Ramos (cell line): ENCODE measurements at regions not wholly inside any gene's neighbourhood (a gene's known extent, or its start where the extent isn't known, plus 50 kb on each side); places are given as distances from the start of the nearest gene placed in this dataset.
"Not testable (repeated sequence)": the region's sequence is repeated elsewhere in the genome, so short reads cannot be mapped to it uniquely, and the experiment has no call there.

Source experiments
- in situ Hi-C: fragments of 300-500 bp; cut with MboI; formaldehyde crosslinking; loops from one replicate; pipeline ENCODE4 v1.14.3; 2022; ENCODE audit warnings: low sequenced_read_pairs; ENCODE audit not compliant: unreplicated experiment

DNA sequence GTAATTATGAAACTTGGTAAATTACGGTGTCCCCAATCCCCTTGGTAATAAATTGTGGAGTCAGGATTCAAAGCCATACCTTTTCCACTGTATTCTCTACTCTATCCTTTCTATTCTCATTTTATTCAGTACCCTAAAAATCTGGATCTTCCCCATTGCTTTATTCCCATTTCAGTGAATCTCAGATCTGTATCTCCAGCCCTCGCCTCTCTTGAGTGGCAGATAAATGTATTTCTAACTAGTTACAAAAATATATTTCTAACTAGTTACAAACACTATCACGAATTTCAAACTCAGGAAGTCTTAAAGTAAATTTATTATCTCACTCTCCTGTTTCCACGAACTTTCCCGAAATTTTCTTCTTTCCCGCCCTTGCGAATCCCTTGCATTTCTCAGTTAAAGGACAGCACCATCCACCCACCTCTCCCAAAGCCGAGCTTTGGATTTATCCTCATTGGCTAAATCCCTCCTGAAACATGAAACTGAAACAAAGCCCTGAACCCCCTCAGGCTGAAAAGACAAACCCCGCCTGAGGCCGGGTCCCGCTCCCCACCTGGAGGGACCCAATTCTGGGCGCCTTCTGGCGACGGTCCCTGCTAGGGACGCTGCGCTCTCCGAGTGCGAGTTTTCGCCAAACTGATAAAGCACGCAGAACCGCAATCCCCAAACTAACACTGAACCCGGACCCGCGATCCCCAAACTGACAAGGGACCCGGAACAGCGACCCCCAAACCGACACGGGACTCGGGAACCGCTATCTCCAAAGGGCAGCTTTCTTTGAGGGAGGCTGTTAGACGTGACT lies 164.3 kb upstream of the PABPC3 start:
- in situ Hi-C loops, result no loop called here

DNA sequence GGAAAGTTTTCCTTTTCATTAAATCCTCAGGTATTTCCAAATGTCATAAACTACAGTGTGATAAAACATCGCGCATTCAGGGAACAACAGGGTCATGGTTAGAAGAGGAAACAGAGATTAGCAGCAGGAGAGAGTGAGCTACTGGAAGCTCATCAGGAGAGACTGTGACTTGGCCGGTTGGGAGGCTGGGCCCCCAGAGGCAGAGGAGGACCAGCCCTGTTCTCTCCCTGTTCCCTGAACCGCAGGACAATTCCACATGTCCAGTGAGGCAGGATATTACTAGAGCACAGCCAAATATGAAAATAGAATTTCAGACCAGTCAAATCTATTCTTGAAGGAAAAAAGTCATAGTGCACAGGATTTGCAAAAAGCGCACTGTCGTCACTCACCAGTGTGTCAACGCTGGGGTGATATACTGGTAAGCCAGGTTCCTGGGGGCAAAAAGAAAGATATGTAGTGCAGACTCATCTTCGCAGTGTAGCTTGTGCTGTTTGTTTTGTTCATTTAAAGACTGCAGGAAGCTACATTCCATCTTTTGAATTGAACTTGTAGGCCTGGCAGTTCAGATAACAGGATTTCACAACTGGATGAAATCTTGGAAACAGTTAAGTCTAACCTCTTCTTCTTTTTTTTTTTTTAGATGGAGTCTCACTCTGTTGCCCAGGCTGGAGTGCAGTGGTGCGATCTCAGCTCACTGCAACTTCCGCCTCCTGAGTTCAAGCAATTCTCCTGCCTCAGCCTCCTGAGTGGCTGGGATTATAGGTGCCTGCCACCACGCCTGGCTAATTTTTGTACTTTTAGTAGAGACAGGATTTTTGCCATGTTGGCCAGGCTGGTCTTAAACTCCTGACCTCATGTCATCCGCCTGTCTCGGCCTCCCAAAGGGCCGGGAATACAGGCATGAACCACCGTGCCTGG lies 162.6 kb upstream of the PABPC3 start:
- in situ Hi-C loops, result not testable (repeated sequence)

DNA sequence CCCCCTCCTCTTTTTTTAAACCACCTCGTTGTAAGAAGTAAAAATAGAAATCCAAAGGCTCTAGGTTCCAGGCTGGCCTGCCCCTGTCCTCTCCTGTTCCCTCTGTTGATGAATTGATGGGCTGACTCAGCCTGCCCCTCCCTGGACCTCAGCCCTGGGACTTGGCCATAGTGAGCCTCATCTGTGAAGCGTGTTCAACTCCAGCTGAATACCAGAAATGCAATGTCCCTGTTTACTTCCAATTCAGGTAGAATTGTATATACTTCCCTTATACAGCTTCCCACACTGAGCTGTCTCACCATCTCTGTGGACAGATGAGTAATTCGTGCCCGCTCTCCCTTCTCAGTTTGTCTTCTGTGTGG lies 161.9 kb upstream of the PABPC3 start:
- in situ Hi-C loops, result not testable (repeated sequence)

DNA sequence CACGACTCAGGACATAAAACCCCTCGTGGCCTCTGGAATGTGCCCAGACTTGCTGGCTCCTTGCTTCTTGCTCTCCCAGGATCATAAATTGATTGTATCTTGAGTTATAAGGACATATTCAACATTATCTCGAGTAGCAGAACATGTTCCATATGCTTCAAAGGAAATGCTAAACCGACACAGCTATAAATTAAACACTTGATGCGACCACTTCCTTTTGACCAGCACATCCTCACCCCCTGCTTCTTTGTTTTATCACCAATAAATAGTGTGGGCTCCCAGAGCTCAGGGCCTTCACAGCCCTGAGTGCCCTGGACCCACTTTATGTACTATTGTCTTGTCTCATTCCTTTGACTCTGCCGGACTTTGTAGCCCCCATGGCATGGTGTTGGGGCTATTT lies 157.0 kb upstream of the PABPC3 start:
- in situ Hi-C loops, result no loop called here

DNA sequence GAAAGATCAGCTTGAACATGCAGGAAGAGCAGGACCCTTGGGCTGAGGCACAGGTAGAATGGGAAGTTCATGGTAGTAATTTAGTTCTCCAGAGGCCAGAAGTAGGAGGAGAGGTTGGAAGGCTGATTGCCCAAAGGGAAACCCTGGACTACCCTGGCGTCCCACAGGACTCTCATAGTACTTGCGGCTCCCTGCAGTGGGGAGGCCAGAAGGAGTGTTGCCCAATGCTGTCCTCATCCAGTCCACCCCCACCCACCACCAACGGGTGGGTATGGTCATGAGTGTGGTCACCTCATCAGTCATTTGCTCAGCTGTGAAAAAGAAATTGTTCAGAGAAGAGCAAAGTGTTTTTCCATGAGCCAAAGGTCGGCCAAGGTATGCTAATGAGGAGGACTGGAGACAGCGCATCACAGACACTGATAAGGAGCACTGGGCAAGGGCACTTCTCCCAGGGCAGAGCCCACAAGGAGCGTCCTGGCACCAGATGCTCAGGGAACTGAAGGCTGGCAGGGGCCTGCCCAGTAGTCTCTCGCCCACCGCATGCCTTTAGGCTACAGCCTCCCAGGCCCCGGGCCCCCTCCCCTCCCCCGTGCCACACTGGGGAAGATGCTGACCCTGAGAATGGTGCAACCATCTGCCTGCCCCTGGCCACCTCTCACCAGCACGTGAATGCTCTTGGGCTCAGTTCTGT lies 154.8 kb upstream of the PABPC3 start:
- in situ Hi-C loops, result not testable (repeated sequence)

DNA sequence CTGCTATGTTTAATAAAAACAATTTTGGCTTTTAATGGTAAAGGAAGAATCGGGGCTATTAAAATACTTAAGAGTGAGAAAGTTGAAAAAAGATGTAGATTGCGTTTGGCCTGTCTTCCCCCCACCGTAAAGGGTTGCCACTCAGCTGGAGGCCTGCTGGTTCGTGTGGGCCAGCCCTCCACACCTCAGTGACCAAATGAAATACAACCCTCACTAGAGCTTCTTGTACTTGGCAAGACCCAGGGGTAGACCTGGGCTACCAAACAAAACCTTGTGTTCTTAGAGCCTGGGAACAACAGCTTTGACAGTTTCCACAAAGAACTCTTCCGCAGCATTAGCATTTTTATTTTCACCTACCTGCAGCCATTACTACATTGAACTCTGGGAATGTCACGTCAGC lies 152.8 kb upstream of the PABPC3 start:
- in situ Hi-C loops, result no loop called here

DNA sequence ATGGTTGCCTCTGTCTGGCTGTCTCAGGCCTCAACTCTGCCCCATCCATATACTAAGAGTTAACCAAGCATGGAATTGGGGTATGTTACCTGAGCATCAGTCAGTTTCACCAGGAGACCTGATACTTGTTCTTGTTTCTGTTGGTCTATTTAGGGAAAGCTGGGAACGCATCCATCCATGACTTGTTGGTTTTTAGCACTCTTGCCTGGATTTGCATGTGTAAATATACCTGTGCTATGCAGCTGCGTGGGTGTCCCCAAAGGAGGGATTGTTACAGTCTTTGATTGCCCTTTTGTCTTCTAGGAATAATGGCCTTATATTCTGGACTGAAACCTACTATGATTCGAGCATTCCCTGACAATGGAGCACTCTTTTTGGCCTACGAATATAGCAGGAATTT lies 151.9 kb upstream of the PABPC3 start:
- in situ Hi-C loops, result not testable (repeated sequence)

DNA sequence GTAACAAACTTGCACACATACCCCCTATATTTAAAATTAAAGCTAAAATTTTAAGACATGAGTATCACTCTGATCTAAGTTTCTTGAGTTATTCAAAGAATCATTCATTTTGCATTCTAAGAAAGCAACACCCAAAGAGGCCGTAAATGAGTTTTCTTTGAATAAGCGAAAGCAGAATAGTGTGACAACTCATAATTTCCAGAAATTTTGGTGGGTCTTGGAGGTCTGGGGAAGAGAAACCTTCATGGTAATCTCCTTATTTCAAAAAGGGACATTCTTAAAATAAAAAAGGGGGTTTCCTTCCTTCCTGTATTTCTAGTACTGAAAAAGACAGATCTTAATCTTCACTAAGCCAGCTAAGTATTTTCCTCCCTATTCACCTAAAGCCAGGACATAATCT lies 147.0 kb upstream of the PABPC3 start:
- in situ Hi-C loops, result not testable (repeated sequence)

DNA sequence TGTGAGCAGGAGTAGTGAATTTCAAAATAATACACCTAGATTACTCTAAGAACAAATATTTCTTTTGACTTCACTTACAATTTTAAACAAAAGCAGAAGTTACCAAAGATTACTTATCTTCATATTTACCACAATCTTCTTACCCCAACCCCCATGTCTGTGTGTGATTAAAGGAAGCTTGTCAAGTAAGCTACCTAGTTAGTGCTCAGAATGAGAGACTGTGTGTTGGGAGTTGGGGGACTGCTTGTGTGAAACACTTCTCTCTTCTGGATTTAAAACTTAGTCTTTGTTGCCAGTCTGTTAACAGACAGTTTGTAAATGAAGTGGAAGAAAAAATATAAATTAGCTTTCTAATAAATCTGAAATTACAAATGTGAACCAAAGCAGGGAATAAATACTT lies 145.3 kb upstream of the PABPC3 start:
- in situ Hi-C loops, result not testable (repeated sequence)

DNA sequence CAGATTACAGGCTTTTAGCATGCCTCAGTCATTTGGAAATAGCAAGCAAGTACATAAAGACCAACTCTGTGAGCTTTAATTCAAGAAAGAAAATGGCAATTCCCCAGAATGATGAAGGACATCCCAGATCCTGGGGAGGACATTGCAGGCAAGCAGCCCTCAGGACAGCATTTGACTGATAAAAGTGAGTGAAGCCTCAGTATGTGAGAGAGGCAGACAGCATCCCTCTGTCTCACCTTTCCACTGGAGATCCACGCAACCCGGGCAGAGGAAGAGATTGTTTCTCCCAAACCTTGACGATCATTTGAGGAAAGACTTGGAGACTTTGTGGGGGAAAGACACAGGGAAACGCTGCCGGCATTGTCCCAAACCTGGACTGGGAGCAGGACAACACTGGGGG lies 128.0 kb upstream of the PABPC3 start:
- in situ Hi-C loops, result not testable (repeated sequence)

DNA sequence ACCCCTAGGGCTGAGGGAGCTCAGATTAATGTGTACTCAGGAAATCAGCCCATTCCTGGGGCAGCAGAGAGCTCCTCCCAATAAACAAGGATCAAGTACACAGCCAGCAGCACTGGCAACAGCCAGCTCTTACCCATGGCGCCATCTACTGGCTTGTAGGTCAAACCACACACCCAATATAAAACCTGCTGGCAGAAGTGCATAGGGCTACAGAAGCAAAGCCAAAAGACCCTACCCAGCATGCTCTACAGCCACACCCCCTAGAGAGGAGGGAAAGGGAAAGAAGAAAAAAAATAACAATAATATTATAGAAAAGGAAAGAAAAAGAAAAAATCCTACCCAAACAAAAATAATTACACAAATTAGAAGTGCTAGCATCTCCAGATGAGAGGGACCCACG lies 127.5 kb upstream of the PABPC3 start:
- in situ Hi-C loops, result not testable (repeated sequence)

DNA sequence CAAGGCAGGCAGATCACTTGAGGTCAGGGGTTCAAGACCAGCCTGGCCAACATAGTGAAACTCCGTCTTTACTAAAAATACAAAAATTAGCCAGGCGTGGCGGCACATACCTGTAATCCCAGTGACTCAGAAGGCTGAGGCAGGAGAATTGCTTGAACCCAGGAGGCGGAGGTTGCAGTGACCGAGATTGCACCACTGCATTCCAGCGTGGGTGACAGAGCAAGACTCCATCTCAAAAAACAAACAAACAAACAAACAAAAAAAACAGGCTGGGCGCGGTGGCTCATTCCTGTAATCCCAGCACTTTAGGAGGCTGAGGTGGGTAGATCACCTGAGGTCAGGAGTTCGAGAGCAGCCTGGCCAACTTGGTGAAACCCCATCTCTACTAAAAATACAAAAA lies 122.8 kb upstream of the PABPC3 start:
- in situ Hi-C loops, result not testable (repeated sequence)

DNA sequence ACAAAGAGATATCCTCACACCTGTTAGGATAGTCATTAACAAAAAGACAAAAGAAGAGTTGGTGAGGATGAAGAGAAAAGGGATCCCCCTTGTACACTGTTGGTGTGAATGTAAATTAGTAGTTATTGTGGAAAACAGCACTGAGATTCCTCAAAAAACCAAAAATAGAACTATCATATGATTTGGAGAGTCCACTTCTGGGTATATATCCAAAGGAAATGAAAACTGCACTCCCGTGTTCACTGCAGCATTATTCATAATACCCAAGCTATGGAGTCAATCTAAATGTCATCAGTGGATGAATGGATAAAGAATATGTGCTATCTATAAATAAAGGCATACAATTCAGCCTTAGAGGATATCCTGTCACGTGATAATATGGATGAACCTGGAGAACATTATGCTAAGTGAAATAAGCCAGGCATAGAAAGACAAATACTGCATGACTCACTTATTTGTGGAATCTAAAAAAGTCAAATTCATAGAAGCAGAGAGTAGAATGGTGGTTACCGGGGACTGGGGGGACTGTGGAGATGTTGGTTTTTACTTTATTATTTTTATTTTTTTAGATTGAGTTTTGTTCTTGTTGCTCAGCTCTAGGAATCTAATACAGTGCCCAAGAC lies 114.6 kb upstream of the PABPC3 start:
- in situ Hi-C loops, result loop anchor here (25.0 kb wide), 1 partner anchor 294 kb away; the partner anchor contains the start of gene ATP12A

DNA sequence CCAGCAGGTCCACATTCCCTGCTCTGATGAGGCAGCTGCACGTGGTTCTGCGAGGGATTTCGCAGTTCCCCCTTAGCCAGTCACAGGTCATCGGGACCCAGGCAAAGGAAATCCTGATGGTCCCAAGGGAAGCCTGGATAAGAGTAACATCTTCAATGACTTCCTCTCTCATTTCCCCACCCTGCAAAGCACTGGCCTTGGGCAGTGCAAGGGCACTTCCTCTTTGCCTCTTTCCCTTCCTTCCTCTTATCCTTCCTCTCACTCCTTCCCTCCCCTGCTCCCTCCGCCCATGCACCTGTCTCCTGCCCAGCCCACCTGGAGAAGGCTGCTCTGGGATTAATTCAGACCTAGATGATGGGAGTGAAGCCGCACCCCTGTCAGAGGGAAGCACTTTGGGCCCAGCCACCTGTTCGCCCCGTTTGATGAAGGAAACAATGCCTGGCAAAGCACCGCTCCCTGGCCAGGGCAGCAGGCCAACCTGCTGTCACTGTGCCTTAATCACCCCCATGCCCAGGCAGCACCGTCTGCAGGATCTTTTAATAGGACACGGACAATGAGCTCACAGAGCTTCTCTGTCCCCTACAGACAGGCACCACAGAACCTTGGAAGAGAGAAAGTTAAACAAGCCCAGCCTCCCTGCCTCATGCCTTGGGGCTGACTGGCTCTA lies 113.5 kb upstream of the PABPC3 start:
- in situ Hi-C loops, result loop anchor here (25.0 kb wide), 1 partner anchor 295 kb away; the partner anchor contains the start of gene ATP12A

DNA sequence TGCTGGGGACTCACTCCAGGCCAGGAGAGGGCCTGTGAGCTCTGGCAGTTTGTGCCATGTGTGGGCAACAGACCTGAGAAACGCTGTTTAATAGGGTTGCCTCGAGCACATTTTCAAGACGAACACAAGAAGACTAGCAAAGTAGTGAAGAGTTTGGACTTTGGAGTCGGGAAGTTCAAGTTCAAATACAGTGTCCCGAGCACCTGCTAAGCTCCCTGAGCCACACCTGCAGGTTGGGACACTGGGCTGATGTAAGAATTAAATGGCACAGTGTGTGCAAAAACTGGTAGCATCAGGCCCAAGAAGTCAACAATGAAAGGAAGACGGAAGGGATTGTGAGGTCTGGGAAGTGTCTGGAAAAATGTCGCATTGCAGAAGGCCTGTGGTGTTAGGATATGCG lies 112.8 kb upstream of the PABPC3 start:
- in situ Hi-C loops, result loop anchor here (25.0 kb wide), 1 partner anchor 296 kb away; the partner anchor contains the start of gene ATP12A

DNA sequence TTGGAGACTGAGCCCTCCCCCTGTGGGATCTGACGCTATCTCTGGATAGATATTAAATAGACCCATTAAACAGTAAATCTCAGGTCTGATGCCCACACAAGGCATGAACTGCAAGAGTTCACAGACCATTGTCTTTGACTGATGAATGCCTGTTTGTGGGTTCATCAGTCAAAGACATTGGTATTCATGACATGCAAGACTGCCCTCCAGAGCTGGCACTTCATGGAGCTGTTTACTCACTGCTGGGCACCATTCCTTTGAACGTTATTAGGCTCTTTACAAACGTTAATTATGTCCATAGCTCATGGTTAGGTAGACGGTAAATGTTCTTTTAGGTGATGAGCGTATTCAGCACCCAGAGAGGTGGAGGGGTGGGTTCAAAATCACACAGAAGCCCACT lies 111.8 kb upstream of the PABPC3 start:
- in situ Hi-C loops, result loop anchor here (25.0 kb wide), 1 partner anchor 297 kb away; the partner anchor contains the start of gene ATP12A

DNA sequence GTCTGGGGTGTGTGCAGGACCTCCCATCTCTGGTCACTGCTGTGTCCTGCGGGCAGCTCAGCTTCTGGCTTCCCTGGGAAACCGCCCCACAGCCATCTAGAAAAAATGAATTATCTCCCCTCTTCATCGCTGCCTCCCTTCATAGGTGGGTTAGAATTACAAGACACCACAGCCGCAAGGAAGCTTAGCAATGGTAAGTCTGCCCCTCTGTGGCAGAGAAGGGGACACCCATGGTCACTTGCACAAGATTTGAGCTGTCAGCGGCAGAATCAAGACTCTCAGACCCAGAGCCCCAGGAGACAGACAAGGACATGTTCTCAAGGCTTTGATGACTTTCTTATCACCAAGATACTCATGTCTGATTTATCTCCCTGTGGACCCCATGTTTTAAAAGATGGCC lies 110.8 kb upstream of the PABPC3 start:
- in situ Hi-C loops, result loop anchor here (25.0 kb wide), 1 partner anchor 298 kb away; the partner anchor contains the start of gene ATP12A

DNA sequence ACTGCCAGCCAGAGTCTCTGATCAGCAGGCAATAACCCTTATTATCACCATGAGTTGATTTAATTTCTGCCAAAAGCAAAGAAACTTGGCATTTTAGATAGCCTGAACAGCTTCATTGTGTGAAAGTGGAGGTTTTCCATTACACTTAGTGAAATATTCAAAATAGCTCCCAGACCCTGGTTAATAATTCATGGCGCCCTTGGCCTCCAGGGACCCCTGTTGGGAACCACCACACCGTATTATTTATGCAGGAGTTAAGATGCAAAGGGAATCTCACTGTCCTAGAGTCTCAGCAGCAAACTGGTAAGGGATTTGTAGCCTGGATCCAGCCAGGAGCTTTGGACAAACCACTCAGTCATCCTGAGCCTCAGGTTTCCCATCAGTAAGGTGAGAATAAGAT lies 110.0 kb upstream of the PABPC3 start:
- in situ Hi-C loops, result loop anchor here (25.0 kb wide), 1 partner anchor 299 kb away; the partner anchor contains the start of gene ATP12A

DNA sequence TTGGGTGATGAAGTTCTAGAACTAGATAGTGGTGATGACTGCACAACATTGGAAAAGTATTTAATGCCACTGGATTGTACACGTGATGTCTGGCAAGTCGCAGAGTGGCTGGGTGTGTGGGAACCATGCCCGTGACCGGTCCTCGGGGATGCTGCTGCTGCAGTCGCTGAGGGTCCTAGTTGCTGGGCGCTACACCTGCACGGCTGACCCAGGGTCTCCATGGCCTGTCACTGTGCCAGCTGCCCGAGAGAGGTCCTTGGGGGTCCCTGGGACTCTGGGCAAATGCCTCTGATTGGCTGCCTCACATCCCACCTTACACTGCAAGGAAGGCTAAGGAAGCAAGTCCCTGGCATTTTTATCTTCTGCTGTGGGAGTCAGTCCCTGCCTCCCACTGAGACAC lies 109.1 kb upstream of the PABPC3 start:
- in situ Hi-C loops, result loop anchor here (25.0 kb wide), 1 partner anchor 300 kb away; the partner anchor contains the start of gene ATP12A
